Progenitor cell of endocrine pancreas (in vitro differentiated cells): ENCODE measurements at regions not wholly inside any gene's neighbourhood (a gene's known extent, or its start where the extent isn't known, plus 50 kb on each side); places are given as distances from the start of the nearest gene placed in this dataset.
"Not testable (repeated sequence)": the region's sequence is repeated elsewhere in the genome, so short reads cannot be mapped to it uniquely, and the experiment has no call there.

ENCODE experiments used
- DNase-seq: peaks from one replicate; pipeline ENCODE4 v3.0.0; 2021; ENCODE audit warnings: low spot score; ENCODE audit not compliant: unreplicated experiment
- H3K27ac Mint-ChIP-seq: 2 replicates; pipeline ENCODE4 v1.8.0; 2021; ENCODE audit warnings: mild to moderate bottlenecking, moderate library complexity, mixed read lengths
- H3K27me3 Mint-ChIP-seq: 2 replicates; pipeline ENCODE4 v1.8.0; 2021; ENCODE audit warnings: mixed read lengths
- H3K36me3 Mint-ChIP-seq: 2 replicates; pipeline ENCODE4 v1.8.0; 2022; ENCODE audit warnings: mixed read lengths; ENCODE audit not compliant: insufficient read depth
- H3K4me1 Mint-ChIP-seq: 2 replicates; pipeline ENCODE4 v1.8.0; 2021; ENCODE audit warnings: low read depth, mixed read lengths
- H3K4me3 Mint-ChIP-seq: 2 replicates; pipeline ENCODE4 v1.8.0; 2021; ENCODE audit warnings: low read depth, mild to moderate bottlenecking, moderate library complexity, mixed read lengths
- H3K9me3 Mint-ChIP-seq: 2 replicates; pipeline ENCODE4 v1.8.0; 2021; ENCODE audit warnings: low read depth, mixed read lengths
- CTCF ChIP-seq: fragments of 200-600 bp; sonication (generic); IDR thresholded peaks from one replicate; pipeline ENCODE4 v1.5.0; 2021; ENCODE audit warnings: antibody characterized with exemption, mild to moderate bottlenecking; ENCODE audit not compliant: unreplicated experiment

GRCh38 chr9:74092491-74092834 is 404.7 kb upstream of the RORB start:
- Mint-ChIP-seq H3K27ac (no peak overlapping the region), H3K4me1 (peaks cover 5% of the 10 kb centered on the region), H3K27me3 (peaks cover 37% of the 10 kb centered on the region), H3K9me3 (no peaks in the 10 kb centered on the region), H3K36me3 (no peaks in the 10 kb centered on the region), H3K4me3 (no peak overlapping the region)
- no peak for TF ChIP-seq CTCF
- DNase-seq: no peak

- not testable (repeated sequence) for H3K9me3 Mint-ChIP-seq, H3K4me1 Mint-ChIP-seq, H3K4me3 Mint-ChIP-seq, H3K36me3 Mint-ChIP-seq, H3K27ac Mint-ChIP-seq, DNase-seq
- H3K27me3 Mint-ChIP-seq: peaks cover 21% of the 10 kb centered on the region
These were observed 403.1 kb upstream of the RORB start for GRCh38 chr9:74094037-74094436.

GRCh38 chr9:74094766-74095165 is 402.4 kb upstream of the RORB start:
- TF ChIP-seq CTCF: no peak
- Mint-ChIP-seq H3K27me3 (peaks cover 14% of the 10 kb centered on the region), H3K27ac (no peak overlapping the region), H3K4me1 (peaks cover 5% of the 10 kb centered on the region), H3K9me3 (no peaks in the 10 kb centered on the region), H3K4me3 (no peak overlapping the region), H3K36me3 (no peaks in the 10 kb centered on the region)
- no peak for DNase-seq

GRCh38 chr9:74095925-74096324 is 401.2 kb upstream of the RORB start:
- TF ChIP-seq CTCF: no peak
- Mint-ChIP-seq H3K4me3 (no peak overlapping the region), H3K27ac (no peak overlapping the region), H3K27me3 (peaks cover 4% of the 10 kb centered on the region), H3K9me3 (no peaks in the 10 kb centered on the region), H3K36me3 (no peaks in the 10 kb centered on the region), H3K4me1 (no peaks in the 10 kb centered on the region)
- DNase-seq: no peak

GRCh38 chr9:74096420-74096819 is 400.7 kb upstream of the RORB start:
- Mint-ChIP-seq H3K27me3 (peaks cover 2% of the 10 kb centered on the region), H3K9me3 (no peaks in the 10 kb centered on the region), H3K4me1 (no peaks in the 10 kb centered on the region), H3K36me3 (no peaks in the 10 kb centered on the region), H3K27ac (no peak overlapping the region), H3K4me3 (no peak overlapping the region)
- no peak for TF ChIP-seq CTCF
- no peak for DNase-seq

- Mint-ChIP-seq H3K4me1 (peaks cover 8% of the 10 kb centered on the region), H3K27ac (no peak overlapping the region), H3K27me3 (peaks cover 5% of the 10 kb centered on the region), H3K36me3 (no peaks in the 10 kb centered on the region), H3K9me3 (peaks cover 10% of the 10 kb centered on the region), H3K4me3 (no peak overlapping the region)
- no peak for DNase-seq
- no peak for TF ChIP-seq CTCF
These were observed 397.1 kb upstream of the RORB start for GRCh38 chr9:74100042-74100441.

- H3K4me1 Mint-ChIP-seq, H3K27me3 Mint-ChIP-seq, DNase-seq, H3K4me3 Mint-ChIP-seq, H3K36me3 Mint-ChIP-seq, H3K27ac Mint-ChIP-seq: not testable (repeated sequence)
- H3K9me3 Mint-ChIP-seq: peaks cover 11% of the 10 kb centered on the region
These were observed 395.0 kb upstream of the RORB start for GRCh38 chr9:74102148-74102547.
